H1 (cell line): ENCODE measurements at regions not wholly inside any gene's neighbourhood (a gene's known extent, or its start where the extent isn't known, plus 50 kb on each side); places are given as distances from the start of the nearest gene placed in this dataset.

ENCODE experiments used
- GABPA ChIP-seq: IDR thresholded peaks from 2 replicates; pipeline ENCODE4 v1.6.1; 2011; ENCODE audit warnings: mild to moderate bottlenecking, low read length, moderate library complexity, borderline replicate concordance; ENCODE audit not compliant: insufficient read depth
- JUND ChIP-seq: IDR thresholded peaks from 2 replicates; pipeline ENCODE4 v1.6.1; 2011; ENCODE audit warnings: mild to moderate bottlenecking, improper control_type of control experiment, low read length
- KDM1A ChIP-seq: fragments of 200-600, 300-600 bp; sonication (generic); IDR thresholded peaks from 2 replicates; pipeline ENCODE4 v1.7.1; 2016; ENCODE audit warnings: mild to moderate bottlenecking, low read length, borderline replicate concordance
- NANOG ChIP-seq: IDR thresholded peaks from 2 replicates; pipeline ENCODE4 v1.6.1; 2011; ENCODE audit warnings: low read length, low read depth, mild to moderate bottlenecking, inconsistent platforms; ENCODE audit not compliant: insufficient read depth, poor library complexity, severe bottlenecking
- POLR2AphosphoS5 ChIP-seq: IDR thresholded peaks from 2 replicates; pipeline ENCODE4 v1.6.1; 2011; ENCODE audit warnings: low read depth, low read length
- RXRA ChIP-seq: IDR thresholded peaks from 2 replicates; pipeline ENCODE4 v1.6.1; 2011; ENCODE audit warnings: low read depth, mild to moderate bottlenecking, low read length, moderate library complexity; ENCODE audit not compliant: insufficient read depth
- SP4 ChIP-seq: IDR thresholded peaks from 2 replicates; pipeline ENCODE4 v1.6.1; 2012; ENCODE audit warnings: low read length, inconsistent platforms
- YY1 ChIP-seq: IDR thresholded peaks from 2 replicates; pipeline ENCODE4 v1.6.1; 2011; ENCODE audit warnings: low read depth, mild to moderate bottlenecking, low read length
- TF ChIP-seq, protein P1 (sequence below): fragments of 300-600 bp; sonication (generic); IDR thresholded peaks from 2 replicates; pipeline ENCODE4 v1.7.1; 2012; ENCODE audit warnings: low read length, moderate library complexity, mild to moderate bottlenecking, inconsistent platforms; ENCODE audit not compliant: insufficient replicate concordance
- TF ChIP-seq, protein P2 (sequence below): IDR thresholded peaks from 2 replicates; pipeline ENCODE4 v1.6.1; 2011; ENCODE audit warnings: low read length, improper control_type of control experiment
- TF ChIP-seq, protein P3 (sequence below): IDR thresholded peaks from 2 replicates; pipeline ENCODE4 v1.6.1; 2011; ENCODE audit warnings: low read depth, mild to moderate bottlenecking, low read length; ENCODE audit not compliant: insufficient read depth

DNA sequence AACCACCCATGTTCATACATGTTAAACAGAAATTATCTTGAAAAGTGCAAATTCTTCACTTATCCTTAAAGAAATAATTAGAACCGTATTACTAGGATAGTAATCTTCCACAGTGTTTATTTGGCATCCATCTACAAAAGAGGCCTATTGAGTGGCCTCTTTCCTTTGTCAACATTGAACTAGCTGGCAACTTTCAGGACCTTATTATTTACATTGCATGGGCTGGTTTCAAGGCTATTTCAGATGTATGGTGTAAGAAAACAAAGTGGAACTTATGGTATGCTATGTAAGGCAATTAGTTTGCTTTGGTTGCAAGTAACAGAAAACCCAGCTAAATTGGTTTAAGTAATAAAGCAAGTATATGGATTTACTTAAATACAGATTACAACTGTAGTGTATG is 324.6 kb downstream of the RBM43 start (continued):
- TF ChIP-seq, protein P1, sequence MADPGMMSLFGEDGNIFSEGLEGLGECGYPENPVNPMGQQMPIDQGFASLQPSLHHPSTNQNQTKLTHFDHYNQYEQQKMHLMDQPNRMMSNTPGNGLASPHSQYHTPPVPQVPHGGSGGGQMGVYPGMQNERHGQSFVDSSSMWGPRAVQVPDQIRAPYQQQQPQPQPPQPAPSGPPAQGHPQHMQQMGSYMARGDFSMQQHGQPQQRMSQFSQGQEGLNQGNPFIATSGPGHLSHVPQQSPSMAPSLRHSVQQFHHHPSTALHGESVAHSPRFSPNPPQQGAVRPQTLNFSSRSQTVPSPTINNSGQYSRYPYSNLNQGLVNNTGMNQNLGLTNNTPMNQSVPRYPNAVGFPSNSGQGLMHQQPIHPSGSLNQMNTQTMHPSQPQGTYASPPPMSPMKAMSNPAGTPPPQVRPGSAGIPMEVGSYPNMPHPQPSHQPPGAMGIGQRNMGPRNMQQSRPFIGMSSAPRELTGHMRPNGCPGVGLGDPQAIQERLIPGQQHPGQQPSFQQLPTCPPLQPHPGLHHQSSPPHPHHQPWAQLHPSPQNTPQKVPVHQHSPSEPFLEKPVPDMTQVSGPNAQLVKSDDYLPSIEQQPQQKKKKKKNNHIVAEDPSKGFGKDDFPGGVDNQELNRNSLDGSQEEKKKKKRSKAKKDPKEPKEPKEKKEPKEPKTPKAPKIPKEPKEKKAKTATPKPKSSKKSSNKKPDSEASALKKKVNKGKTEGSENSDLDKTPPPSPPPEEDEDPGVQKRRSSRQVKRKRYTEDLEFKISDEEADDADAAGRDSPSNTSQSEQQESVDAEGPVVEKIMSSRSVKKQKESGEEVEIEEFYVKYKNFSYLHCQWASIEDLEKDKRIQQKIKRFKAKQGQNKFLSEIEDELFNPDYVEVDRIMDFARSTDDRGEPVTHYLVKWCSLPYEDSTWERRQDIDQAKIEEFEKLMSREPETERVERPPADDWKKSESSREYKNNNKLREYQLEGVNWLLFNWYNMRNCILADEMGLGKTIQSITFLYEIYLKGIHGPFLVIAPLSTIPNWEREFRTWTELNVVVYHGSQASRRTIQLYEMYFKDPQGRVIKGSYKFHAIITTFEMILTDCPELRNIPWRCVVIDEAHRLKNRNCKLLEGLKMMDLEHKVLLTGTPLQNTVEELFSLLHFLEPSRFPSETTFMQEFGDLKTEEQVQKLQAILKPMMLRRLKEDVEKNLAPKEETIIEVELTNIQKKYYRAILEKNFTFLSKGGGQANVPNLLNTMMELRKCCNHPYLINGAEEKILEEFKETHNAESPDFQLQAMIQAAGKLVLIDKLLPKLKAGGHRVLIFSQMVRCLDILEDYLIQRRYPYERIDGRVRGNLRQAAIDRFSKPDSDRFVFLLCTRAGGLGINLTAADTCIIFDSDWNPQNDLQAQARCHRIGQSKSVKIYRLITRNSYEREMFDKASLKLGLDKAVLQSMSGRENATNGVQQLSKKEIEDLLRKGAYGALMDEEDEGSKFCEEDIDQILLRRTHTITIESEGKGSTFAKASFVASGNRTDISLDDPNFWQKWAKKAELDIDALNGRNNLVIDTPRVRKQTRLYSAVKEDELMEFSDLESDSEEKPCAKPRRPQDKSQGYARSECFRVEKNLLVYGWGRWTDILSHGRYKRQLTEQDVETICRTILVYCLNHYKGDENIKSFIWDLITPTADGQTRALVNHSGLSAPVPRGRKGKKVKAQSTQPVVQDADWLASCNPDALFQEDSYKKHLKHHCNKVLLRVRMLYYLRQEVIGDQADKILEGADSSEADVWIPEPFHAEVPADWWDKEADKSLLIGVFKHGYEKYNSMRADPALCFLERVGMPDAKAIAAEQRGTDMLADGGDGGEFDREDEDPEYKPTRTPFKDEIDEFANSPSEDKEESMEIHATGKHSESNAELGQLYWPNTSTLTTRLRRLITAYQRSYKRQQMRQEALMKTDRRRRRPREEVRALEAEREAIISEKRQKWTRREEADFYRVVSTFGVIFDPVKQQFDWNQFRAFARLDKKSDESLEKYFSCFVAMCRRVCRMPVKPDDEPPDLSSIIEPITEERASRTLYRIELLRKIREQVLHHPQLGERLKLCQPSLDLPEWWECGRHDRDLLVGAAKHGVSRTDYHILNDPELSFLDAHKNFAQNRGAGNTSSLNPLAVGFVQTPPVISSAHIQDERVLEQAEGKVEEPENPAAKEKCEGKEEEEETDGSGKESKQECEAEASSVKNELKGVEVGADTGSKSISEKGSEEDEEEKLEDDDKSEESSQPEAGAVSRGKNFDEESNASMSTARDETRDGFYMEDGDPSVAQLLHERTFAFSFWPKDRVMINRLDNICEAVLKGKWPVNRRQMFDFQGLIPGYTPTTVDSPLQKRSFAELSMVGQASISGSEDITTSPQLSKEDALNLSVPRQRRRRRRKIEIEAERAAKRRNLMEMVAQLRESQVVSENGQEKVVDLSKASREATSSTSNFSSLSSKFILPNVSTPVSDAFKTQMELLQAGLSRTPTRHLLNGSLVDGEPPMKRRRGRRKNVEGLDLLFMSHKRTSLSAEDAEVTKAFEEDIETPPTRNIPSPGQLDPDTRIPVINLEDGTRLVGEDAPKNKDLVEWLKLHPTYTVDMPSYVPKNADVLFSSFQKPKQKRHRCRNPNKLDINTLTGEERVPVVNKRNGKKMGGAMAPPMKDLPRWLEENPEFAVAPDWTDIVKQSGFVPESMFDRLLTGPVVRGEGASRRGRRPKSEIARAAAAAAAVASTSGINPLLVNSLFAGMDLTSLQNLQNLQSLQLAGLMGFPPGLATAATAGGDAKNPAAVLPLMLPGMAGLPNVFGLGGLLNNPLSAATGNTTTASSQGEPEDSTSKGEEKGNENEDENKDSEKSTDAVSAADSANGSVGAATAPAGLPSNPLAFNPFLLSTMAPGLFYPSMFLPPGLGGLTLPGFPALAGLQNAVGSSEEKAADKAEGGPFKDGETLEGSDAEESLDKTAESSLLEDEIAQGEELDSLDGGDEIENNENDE = no peak
- TF ChIP-seq, protein P2, sequence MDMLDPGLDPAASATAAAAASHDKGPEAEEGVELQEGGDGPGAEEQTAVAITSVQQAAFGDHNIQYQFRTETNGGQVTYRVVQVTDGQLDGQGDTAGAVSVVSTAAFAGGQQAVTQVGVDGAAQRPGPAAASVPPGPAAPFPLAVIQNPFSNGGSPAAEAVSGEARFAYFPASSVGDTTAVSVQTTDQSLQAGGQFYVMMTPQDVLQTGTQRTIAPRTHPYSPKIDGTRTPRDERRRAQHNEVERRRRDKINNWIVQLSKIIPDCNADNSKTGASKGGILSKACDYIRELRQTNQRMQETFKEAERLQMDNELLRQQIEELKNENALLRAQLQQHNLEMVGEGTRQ = no peak
- TF ChIP-seq, protein P3, sequence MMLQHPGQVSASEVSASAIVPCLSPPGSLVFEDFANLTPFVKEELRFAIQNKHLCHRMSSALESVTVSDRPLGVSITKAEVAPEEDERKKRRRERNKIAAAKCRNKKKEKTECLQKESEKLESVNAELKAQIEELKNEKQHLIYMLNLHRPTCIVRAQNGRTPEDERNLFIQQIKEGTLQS = no peak
- no peak for TF ChIP-seq KDM1A
- no peak for TF ChIP-seq JUND
- no peak for TF ChIP-seq POLR2AphosphoS5
- TF ChIP-seq RXRA = no peak
- no peak for TF ChIP-seq NANOG
- no peak for TF ChIP-seq GABPA
- TF ChIP-seq SP4 = no peak
- no peak for TF ChIP-seq YY1
